ENCODE measurements at regions not wholly inside any gene's neighbourhood (a gene's known extent, or its start where the extent isn't known, plus 50 kb on each side); places are given as distances from the start of the nearest gene placed in this dataset.

DNA sequence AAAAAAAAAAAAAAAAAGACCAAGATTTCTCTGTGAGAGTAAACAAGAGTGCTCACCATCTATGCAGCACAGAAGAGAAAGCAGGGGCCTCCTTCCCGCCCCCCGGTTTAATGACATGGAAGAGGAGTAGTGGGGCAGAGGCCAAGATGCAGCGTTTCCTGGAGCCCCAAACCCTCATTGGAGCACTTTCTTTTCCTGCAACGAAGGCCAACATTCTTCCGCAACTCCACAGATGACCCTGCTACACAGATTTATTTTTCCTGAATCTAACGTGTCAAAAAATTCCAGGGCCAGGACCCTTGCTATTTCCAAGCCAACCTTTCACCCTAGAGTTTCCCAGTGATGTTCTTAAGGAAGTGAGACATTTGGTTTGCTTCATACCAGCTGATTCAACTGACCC, 189.6 kb downstream of the MIB1 start:
- TF ChIP-seq, protein P1, sequence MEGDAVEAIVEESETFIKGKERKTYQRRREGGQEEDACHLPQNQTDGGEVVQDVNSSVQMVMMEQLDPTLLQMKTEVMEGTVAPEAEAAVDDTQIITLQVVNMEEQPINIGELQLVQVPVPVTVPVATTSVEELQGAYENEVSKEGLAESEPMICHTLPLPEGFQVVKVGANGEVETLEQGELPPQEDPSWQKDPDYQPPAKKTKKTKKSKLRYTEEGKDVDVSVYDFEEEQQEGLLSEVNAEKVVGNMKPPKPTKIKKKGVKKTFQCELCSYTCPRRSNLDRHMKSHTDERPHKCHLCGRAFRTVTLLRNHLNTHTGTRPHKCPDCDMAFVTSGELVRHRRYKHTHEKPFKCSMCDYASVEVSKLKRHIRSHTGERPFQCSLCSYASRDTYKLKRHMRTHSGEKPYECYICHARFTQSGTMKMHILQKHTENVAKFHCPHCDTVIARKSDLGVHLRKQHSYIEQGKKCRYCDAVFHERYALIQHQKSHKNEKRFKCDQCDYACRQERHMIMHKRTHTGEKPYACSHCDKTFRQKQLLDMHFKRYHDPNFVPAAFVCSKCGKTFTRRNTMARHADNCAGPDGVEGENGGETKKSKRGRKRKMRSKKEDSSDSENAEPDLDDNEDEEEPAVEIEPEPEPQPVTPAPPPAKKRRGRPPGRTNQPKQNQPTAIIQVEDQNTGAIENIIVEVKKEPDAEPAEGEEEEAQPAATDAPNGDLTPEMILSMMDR (IDR thresholded peaks at IDR 0.05) = no peak
- TF ChIP-seq POLR2AphosphoS5 (IDR thresholded peaks at IDR 0.05; ENCODE audit: low read depth, low read length) (no peak), SIN3A (IDR thresholded peaks at IDR 0.05; ENCODE audit: borderline replicate concordance, insufficient read depth, low read depth, low read length) (no peak), TCF7L2 (IDR thresholded peaks at IDR 0.05; ENCODE audit: low read depth, low read length) (no peak)
- TF ChIP-seq, protein P2, sequence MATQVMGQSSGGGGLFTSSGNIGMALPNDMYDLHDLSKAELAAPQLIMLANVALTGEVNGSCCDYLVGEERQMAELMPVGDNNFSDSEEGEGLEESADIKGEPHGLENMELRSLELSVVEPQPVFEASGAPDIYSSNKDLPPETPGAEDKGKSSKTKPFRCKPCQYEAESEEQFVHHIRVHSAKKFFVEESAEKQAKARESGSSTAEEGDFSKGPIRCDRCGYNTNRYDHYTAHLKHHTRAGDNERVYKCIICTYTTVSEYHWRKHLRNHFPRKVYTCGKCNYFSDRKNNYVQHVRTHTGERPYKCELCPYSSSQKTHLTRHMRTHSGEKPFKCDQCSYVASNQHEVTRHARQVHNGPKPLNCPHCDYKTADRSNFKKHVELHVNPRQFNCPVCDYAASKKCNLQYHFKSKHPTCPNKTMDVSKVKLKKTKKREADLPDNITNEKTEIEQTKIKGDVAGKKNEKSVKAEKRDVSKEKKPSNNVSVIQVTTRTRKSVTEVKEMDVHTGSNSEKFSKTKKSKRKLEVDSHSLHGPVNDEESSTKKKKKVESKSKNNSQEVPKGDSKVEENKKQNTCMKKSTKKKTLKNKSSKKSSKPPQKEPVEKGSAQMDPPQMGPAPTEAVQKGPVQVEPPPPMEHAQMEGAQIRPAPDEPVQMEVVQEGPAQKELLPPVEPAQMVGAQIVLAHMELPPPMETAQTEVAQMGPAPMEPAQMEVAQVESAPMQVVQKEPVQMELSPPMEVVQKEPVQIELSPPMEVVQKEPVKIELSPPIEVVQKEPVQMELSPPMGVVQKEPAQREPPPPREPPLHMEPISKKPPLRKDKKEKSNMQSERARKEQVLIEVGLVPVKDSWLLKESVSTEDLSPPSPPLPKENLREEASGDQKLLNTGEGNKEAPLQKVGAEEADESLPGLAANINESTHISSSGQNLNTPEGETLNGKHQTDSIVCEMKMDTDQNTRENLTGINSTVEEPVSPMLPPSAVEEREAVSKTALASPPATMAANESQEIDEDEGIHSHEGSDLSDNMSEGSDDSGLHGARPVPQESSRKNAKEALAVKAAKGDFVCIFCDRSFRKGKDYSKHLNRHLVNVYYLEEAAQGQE (IDR thresholded peaks at IDR 0.05; ENCODE audit: insufficient read depth in 1 of 2, low read depth in 2 of 2, low read length in 1 of 2) = no peak

Data from Panc1 (cell line).